Right atrium auricular region (tissue), 2 donors: ENCODE measurements at regions not wholly inside any gene's neighbourhood (a gene's known extent, or its start where the extent isn't known, plus 50 kb on each side); places are given as distances from the start of the nearest gene placed in this dataset.

Experiments used
- DNase-seq: peaks from one replicate; pipeline ENCODE4 v3.0.0-alpha.2; 2019; ENCODE audit warnings: low spot score
- H3K27ac ChIP-seq, 2 donors: fragments of 200-600 bp; sonication (generic); 1 replicate in 1 of 2; 2 replicates in 1 of 2; pipeline ENCODE4 v1.5.1; 2016 to 2019
- H3K27me3 ChIP-seq, 2 donors: fragments of 200-600 bp; sonication (generic); one replicate each; pipeline versions ENCODE4 v1.5.1 to v1.6.0; 2017 to 2019
- H3K36me3 ChIP-seq: fragments of 200-600 bp; sonication (generic); one replicate; pipeline ENCODE4 v1.5.1; 2016
- H3K4me1 ChIP-seq, 2 donors: fragments of 200-600 bp; sonication (generic); one replicate each; pipeline versions ENCODE4 v1.5.1 to v1.6.0; 2017 to 2019
- H3K4me3 ChIP-seq, 2 donors: fragments of 200-600 bp; sonication (generic); 1 replicate in 1 of 2; 2 replicates in 1 of 2; pipeline ENCODE4 v1.5.1; 2017 to 2019; ENCODE audit warnings: mild to moderate bottlenecking in 1 of 2, moderate library complexity in 1 of 2
- H3K9me3 ChIP-seq, 2 donors: fragments of 200-600 bp; sonication (generic); one replicate each; pipeline ENCODE4 v1.5.1; 2019
- CTCF ChIP-seq, 2 donors: fragments of 200-600 bp; sonication (generic); IDR thresholded peaks; one replicate each; pipeline ENCODE4 v1.5.1; 2019; ENCODE audit warnings: antibody characterized with exemption in 2 of 2

GRCh38 chr2:12587729-12588522 lies 128.8 kb upstream of the TRIB2 start:
- TF ChIP-seq CTCF (IDR thresholded peaks at IDR 0.05), result no peak
- H3K4me1 ChIP-seq, result no peaks in the 10 kb centered on the region
- no peak overlapping the region for H3K27ac ChIP-seq
- DNase-seq, result no peak
- H3K9me3 ChIP-seq, result no peaks in the 10 kb centered on the region
- H3K27me3 ChIP-seq, result no peaks in the 10 kb centered on the region
- no peak overlapping the region for H3K4me3 ChIP-seq
- H3K36me3 ChIP-seq, result no peaks in the 10 kb centered on the region

- Histone ChIP-seq H3K27ac (no peak overlapping the region), H3K9me3 (no peaks in the 10 kb centered on the region), H3K27me3 (no peaks in the 10 kb centered on the region), H3K4me1 (no peaks in the 10 kb centered on the region), H3K36me3 (no peaks in the 10 kb centered on the region), H3K4me3 (no peak overlapping the region)
- no peak for DNase-seq
- TF ChIP-seq CTCF (IDR thresholded peaks at IDR 0.05), result no peak
These were observed 127.8 kb upstream of the TRIB2 start for GRCh38 chr2:12588986-12589385.

- H3K27me3 ChIP-seq, result no peaks in the 10 kb centered on the region
- no peak for DNase-seq
- no peak overlapping the region for H3K27ac ChIP-seq
- no peaks in the 10 kb centered on the region for H3K9me3 ChIP-seq
- no peak overlapping the region for H3K4me3 ChIP-seq
- H3K36me3 ChIP-seq, result no peaks in the 10 kb centered on the region
- no peak for TF ChIP-seq CTCF (IDR thresholded peaks at IDR 0.05)
- H3K4me1 ChIP-seq, result no peaks in the 10 kb centered on the region
These were observed 126.9 kb upstream of the TRIB2 start for GRCh38 chr2:12589802-12590320.

- no peaks in the 10 kb centered on the region for H3K27me3 ChIP-seq
These were observed 124.4 kb upstream of the TRIB2 start for GRCh38 chr2:12592296-12592695.

GRCh38 chr2:12594590-12594989 lies 122.1 kb upstream of the TRIB2 start:
- no peaks in the 10 kb centered on the region for H3K27me3 ChIP-seq
- DNase-seq, result no peak

More at GRCh38 chr2:12592296-12592695, 124.4 kb upstream of the TRIB2 start:
- no peak overlapping the region for H3K27ac ChIP-seq
- no peaks in the 10 kb centered on the region for H3K9me3 ChIP-seq
- no peaks in the 10 kb centered on the region for H3K4me1 ChIP-seq
- TF ChIP-seq CTCF (IDR thresholded peaks at IDR 0.05), result no peak
- H3K4me3 ChIP-seq, result no peak overlapping the region
- no peak for DNase-seq
- no peaks in the 10 kb centered on the region for H3K36me3 ChIP-seq

More at GRCh38 chr2:12594590-12594989, 122.1 kb upstream of the TRIB2 start:
- Histone ChIP-seq H3K27ac (no peak overlapping the region), H3K36me3 (no peaks in the 10 kb centered on the region), H3K4me1 (no peaks in the 10 kb centered on the region), H3K9me3 (no peaks in the 10 kb centered on the region), H3K4me3 (no peak overlapping the region)
- no peak for TF ChIP-seq CTCF (IDR thresholded peaks at IDR 0.05)
